ENCODE measurements at regions not wholly inside any gene's neighbourhood (a gene's known extent, or its start where the extent isn't known, plus 50 kb on each side); places are given as distances from the start of the nearest gene placed in this dataset.
"Not testable (repeated sequence)": the region's sequence is repeated elsewhere in the genome, so short reads cannot be mapped to it uniquely, and the experiment has no call there.

DNA sequence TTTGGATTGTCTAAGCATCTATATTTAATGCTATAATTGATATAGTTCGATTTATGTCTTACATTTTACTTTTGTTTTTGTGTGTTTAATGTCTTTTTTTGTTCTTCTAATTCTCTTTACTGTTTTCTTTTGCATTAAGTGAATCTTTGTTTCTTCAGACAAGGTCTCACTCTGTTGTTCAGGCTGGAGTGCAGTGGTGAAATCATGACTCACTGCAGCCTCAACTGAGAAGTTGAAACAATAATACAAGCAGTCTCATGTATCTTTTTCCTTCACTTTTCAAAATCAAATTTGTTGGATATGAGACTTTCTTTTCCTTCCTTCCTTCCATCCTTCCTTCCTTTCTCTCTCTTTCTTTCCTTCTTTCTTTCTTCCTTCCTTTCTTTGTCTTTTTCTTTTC is 1401.6 kb downstream of the ADGRL3 start:
- Histone ChIP-seq H3K27ac (ENCODE audit: low read depth, low read length, poor library complexity, severe bottlenecking) (no peak overlapping the region), H3K27me3 (replicated peaks; ENCODE audit: insufficient read depth, low read depth, low read length, poor library complexity) (no peaks in the 10 kb centered on the region), H3K9me3 (ENCODE audit: low read depth, low read length, poor library complexity, severe bottlenecking) (no peaks in the 10 kb centered on the region), H3K4me1 (ENCODE audit: insufficient read depth, low read length, poor library complexity, severe bottlenecking) (no peaks in the 10 kb centered on the region), H3K36me3 (ENCODE audit: insufficient read depth, low read length, poor library complexity, severe bottlenecking) (no peaks in the 10 kb centered on the region), H3K4me3 (ENCODE audit: low read depth, low read length, poor library complexity, severe bottlenecking) (no peak overlapping the region)
- TF ChIP-seq, protein P1, sequence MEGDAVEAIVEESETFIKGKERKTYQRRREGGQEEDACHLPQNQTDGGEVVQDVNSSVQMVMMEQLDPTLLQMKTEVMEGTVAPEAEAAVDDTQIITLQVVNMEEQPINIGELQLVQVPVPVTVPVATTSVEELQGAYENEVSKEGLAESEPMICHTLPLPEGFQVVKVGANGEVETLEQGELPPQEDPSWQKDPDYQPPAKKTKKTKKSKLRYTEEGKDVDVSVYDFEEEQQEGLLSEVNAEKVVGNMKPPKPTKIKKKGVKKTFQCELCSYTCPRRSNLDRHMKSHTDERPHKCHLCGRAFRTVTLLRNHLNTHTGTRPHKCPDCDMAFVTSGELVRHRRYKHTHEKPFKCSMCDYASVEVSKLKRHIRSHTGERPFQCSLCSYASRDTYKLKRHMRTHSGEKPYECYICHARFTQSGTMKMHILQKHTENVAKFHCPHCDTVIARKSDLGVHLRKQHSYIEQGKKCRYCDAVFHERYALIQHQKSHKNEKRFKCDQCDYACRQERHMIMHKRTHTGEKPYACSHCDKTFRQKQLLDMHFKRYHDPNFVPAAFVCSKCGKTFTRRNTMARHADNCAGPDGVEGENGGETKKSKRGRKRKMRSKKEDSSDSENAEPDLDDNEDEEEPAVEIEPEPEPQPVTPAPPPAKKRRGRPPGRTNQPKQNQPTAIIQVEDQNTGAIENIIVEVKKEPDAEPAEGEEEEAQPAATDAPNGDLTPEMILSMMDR (conservative IDR thresholded peaks at IDR 0.05; ENCODE audit: low read depth, low read length): no peak
- no peak for TF ChIP-seq EZH2 (IDR thresholded peaks at IDR 0.05; ENCODE audit: borderline replicate concordance, low read depth, low read length, poor library complexity, severe bottlenecking)
- POLR2A ChIA-PET (ENCODE audit: low non-redundant PET): no interaction called here
- intact Hi-C loops (cut with micrococcal nuclease; ENCODE audit: unreplicated experiment): no loop called here
- no peak for DNase-seq (ENCODE audit: low spot score)
- BruUV-seq (replicated peaks): no TSS peak
- CTCF ChIA-PET: no interaction called here

DNA sequence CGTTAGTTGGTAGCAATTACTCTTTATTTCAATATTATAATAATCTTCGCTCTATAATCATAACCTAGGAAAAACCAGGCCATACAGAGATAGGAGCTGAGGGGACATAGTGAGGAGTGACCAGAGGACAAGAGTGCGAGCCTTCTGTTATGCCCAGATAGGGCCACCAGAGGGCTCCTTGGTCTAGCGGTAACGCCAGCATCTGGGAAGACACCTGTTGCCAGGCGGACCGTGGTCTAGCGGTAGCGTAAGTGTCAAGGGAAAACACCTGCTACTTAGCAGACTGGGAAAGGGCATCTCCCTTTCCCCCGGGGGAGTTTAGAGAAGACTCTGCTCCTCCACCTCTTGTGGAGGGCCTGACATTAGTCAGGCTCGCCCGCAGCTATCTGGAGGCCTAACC is 1395.1 kb downstream of the ADGRL3 start:
- H3K4me3 ChIP-seq (ENCODE audit: low read depth, low read length, poor library complexity, severe bottlenecking); DNase-seq (ENCODE audit: low spot score); H3K9me3 ChIP-seq (ENCODE audit: low read depth, low read length, poor library complexity, severe bottlenecking); POLR2A ChIA-PET (ENCODE audit: low non-redundant PET); H3K36me3 ChIP-seq (ENCODE audit: insufficient read depth, low read length, poor library complexity, severe bottlenecking); H3K4me1 ChIP-seq (ENCODE audit: insufficient read depth, low read length, poor library complexity, severe bottlenecking); H3K27me3 ChIP-seq (replicated peaks; ENCODE audit: insufficient read depth, low read depth, low read length, poor library complexity); H3K27ac ChIP-seq (ENCODE audit: low read depth, low read length, poor library complexity, severe bottlenecking); CTCF ChIA-PET; intact Hi-C loops (cut with micrococcal nuclease; ENCODE audit: unreplicated experiment); BruUV-seq (replicated peaks): not testable (repeated sequence)
- TF ChIP-seq, protein P1 (conservative IDR thresholded peaks at IDR 0.05; ENCODE audit: low read depth, low read length): 0 out of 2 replicates have a peak, but pooled peaks have one; percentile 10

DNA sequence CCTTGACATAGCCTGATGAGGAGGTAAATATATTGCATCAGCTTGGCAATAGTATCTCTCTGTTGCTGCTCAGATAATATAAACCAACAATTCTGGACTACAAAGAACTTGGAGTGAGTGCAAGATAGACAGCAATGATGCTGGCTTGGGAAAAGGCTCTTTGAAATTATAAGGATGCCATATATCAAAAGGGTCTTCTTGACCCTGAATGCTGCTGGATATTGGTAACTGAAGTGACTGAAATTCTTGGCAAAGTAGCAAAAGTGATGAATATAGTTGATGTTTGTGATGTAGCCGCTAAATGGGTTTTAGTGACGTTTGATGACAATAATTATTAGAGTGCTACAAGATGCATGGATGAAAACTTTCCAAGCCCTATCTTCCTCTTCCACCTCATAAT is 1391.6 kb downstream of the ADGRL3 start:
- no peaks in the 10 kb centered on the region for H3K36me3 ChIP-seq (ENCODE audit: insufficient read depth, low read length, poor library complexity, severe bottlenecking)
- no peak for DNase-seq (ENCODE audit: low spot score)
- intact Hi-C loops (cut with micrococcal nuclease; ENCODE audit: unreplicated experiment): no loop called here
- H3K4me1 ChIP-seq (ENCODE audit: insufficient read depth, low read length, poor library complexity, severe bottlenecking): no peaks in the 10 kb centered on the region
- H3K4me3 ChIP-seq (ENCODE audit: low read depth, low read length, poor library complexity, severe bottlenecking): no peak overlapping the region
- H3K27ac ChIP-seq (ENCODE audit: low read depth, low read length, poor library complexity, severe bottlenecking): no peak overlapping the region
- ChIA-PET POLR2A (ENCODE audit: low non-redundant PET) (no interaction called here), CTCF (no interaction called here)
- H3K9me3 ChIP-seq (ENCODE audit: low read depth, low read length, poor library complexity, severe bottlenecking): no peaks in the 10 kb centered on the region
- BruUV-seq (replicated peaks): no TSS peak
- TF ChIP-seq, protein P1 (conservative IDR thresholded peaks at IDR 0.05; ENCODE audit: low read depth, low read length): no peak
- no peak for TF ChIP-seq EZH2 (IDR thresholded peaks at IDR 0.05; ENCODE audit: borderline replicate concordance, low read depth, low read length, poor library complexity, severe bottlenecking)
- no peaks in the 10 kb centered on the region for H3K27me3 ChIP-seq (replicated peaks; ENCODE audit: insufficient read depth, low read depth, low read length, poor library complexity)

All from A673 (cell line).